ENCODE measurements at regions not wholly inside any gene's neighbourhood (a gene's known extent, or its start where the extent isn't known, plus 50 kb on each side); places are given as distances from the start of the nearest gene placed in this dataset.
"Not testable (repeated sequence)": the region's sequence is repeated elsewhere in the genome, so short reads cannot be mapped to it uniquely, and the experiment has no call there.

DNA sequence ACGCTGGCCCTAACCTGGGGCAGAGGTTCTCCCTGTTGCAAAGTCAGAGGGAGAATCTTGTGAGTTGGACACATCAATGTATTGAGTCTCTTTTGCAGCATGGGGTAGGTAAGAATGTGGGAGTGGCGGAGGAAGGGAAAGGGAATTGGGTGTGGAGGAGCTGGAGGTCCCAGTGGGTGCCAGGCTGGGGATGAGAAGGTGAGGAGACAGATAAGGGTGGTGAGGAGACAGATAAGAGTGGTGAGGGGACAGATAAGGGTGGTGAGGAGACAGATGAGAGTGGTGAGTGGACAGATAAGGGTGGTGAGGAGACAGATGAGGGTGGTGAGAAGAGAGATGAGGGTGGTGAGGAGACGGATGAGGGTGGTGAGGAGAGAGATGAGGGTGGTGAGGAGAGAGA is 72.9 kb upstream of the SFSWAP start:
- DNase-seq (ENCODE audit: low read depth): no peak

- DNase-seq (ENCODE audit: low read depth): no peak
Observed at GRCh38 chr12:131639270-131639940, 71.5 kb upstream of the SFSWAP start.

DNA sequence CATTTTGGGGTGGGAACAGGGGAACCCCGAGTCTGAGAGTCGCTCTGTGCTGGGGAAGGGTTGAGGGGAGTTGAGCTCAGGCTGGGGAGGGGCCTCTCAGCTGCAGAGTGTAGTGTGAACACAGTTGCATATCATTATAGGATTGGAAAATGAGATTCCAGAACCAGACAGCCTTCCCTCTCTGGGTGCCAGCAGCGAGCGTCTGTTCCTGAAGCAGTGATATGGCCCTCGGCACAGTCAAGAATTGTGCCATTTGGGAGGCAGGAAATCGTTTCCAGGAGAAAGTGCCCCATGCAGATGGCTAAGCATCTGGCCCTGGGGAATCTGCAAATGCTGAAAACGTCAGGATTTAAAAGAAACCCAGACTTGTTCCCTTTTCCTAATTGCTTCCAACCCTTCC is 70.4 kb upstream of the SFSWAP start:
- DNase-seq (ENCODE audit: low read depth): no peak

- no peak for DNase-seq (ENCODE audit: low read depth)
Observed at GRCh38 chr12:131641315-131641714, 69.6 kb upstream of the SFSWAP start.

GRCh38 chr12:131642101-131642540 is 68.8 kb upstream of the SFSWAP start:
- no peak for DNase-seq (ENCODE audit: low read depth)

- no peak for DNase-seq (ENCODE audit: low read depth)
Observed at GRCh38 chr12:131642771-131643170, 68.1 kb upstream of the SFSWAP start.

- no peak for DNase-seq (ENCODE audit: low read depth)
Observed at GRCh38 chr12:131643631-131644452, 67.0 kb upstream of the SFSWAP start.

DNA sequence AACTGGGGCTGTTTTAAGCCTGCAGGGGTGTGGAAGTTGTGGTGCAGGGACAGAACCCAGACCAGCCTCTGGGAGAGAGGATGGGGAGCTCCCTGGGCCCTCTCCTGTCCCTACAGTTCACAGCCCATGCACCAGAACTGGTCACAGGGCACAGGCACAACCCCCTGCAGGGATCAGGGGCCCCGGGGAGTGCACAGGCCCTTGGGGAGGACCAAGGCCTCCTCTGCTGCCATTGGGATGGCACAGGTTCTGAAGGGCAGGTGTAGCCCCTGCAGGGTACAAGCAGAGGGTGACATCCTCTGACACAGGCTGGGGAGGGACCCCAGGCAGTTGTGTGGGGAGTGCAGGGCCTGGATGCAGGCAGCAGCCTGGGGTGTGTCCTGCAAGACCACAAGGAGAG is 66.4 kb upstream of the SFSWAP start:
- DNase-seq (ENCODE audit: low read depth): no peak

GRCh38 chr12:131644917-131645316 is 66.0 kb upstream of the SFSWAP start:
- DNase-seq (ENCODE audit: low read depth): not testable (repeated sequence)

GRCh38 chr12:131645557-131645956 is 65.3 kb upstream of the SFSWAP start:
- DNase-seq (ENCODE audit: low read depth): not testable (repeated sequence)

GRCh38 chr12:131646444-131646843 is 64.4 kb upstream of the SFSWAP start:
- DNase-seq (ENCODE audit: low read depth): not testable (repeated sequence)

DNA sequence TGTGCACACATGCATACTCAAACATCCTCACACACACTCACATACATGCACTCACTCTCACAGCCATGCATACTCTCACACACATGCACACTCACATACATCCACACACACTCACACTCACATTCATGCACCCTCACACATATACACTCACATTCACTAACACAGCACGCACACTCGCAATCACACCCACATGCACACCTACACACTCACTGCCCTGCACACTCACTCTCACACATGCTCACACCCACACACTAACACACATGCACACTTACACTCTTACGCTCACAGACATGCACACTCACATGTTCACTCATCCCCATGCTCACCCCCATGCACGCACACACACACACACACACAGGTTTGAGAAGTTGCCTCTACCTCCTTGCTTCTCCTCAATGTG is 63.2 kb upstream of the SFSWAP start:
- no peak for DNase-seq (ENCODE audit: low read depth)

DNA sequence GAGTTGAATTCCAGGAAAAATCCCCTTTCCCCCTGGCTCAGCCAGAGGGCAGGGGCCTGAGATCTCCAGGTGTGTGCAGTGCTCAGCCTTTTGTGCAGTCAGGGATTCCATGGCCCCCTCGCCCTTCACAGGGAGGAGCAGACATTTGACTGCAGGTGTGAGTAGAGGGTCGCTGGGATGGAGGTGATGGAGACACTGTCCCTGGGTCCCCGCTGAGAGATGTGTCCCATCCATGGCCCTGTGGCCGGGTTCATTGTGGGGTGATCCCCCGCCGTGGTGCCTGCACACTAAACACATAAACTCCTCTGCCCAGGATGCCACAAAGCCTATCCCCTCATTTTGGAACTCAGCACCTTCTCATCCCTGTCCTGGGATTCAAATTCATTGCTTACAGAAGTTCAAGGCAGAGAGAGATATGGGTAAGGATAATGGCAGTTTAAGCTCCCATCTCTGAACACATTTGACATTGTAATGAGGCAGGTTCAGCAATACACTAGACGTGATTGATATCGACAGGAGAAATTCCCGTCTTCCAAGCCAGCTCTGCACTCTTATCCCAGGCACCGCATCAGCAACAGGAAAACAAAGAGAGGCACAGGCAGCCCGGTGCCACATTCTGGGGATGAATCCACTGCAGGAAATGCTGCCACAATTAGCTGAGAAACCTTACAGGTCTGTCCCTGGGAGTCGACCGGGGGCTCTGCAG is 55.3 kb upstream of the SFSWAP start:
- not testable (repeated sequence) for DNase-seq (ENCODE audit: low read depth)

DNA sequence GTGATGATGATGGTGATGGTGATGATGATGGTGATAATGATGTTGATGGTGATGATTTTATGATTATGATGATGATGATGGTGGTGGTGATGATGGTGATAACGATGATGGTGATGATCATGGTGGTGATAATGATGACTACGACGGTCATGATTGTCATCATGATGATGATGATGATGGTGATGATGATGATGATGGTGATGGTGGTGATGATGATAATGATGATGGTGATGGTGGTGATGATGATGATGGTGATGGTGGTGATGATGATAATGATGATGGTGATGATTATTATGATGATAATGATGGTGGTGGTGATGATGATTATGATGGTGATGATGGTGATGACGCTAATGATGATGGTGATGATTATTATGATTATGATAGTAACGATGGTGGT is 54.1 kb upstream of the SFSWAP start:
- not testable (repeated sequence) for DNase-seq (ENCODE audit: low read depth)

GRCh38 chr12:131658605-131659004 is 52.3 kb upstream of the SFSWAP start:
- DNase-seq (ENCODE audit: low read depth): not testable (repeated sequence)

- not testable (repeated sequence) for DNase-seq (ENCODE audit: low read depth)
Observed at GRCh38 chr12:131659484-131659883, 51.4 kb upstream of the SFSWAP start.

DNA sequence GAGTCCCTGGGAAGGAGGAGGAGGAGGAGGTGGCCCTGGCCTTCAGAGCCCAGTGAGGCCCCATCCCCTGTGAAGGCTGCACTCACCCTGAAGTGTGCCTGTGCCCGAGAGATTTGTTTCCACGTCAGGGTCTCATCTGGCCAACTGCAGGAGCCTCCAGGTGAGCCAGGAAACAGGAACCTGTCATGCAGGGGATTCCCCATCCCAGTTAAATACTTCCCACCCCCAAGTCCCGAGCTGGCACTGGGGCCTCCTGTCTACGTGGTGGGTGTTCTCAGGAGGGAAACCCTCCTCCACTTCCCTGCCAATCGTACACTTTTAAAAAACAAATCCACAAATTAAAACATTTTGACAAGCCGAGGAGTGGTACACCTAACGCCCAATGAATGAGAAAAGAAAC is 50.9 kb upstream of the SFSWAP start:
- DNase-seq (ENCODE audit: low read depth): not testable (repeated sequence)

DNA sequence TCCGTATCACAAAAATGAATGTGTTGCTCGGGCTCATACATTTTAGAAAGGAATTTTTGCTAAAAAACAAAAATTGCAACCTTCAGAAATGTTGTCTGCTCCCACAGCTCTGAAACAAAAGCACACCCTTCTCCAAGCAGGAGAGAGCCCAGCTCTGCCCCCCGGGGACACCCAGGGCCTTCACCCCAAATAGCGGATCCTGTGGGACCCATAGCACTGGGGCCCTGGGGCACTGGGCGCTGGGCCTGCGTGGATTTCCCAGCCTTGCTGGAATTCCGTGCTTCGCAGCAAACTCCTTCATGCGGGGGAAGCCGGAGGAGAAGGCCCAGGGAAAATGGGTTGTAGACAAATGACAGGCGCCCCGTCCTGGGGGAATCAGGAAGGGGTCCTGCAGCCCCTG is 50.5 kb upstream of the SFSWAP start:
- DNase-seq (ENCODE audit: low read depth): not testable (repeated sequence)
